ENCODE measurements at regions not wholly inside any gene's neighbourhood (a gene's known extent, or its start where the extent isn't known, plus 50 kb on each side); places are given as distances from the start of the nearest gene placed in this dataset.
"Not testable (repeated sequence)": the region's sequence is repeated elsewhere in the genome, so short reads cannot be mapped to it uniquely, and the experiment has no call there.

GRCh38 chr4:115287426-115287825 is 174.0 kb upstream of the NDST4 start:
- DNase-seq: no peak

GRCh38 chr4:115279330-115279729 is 165.9 kb upstream of the NDST4 start:
- no peak for DNase-seq

DNA sequence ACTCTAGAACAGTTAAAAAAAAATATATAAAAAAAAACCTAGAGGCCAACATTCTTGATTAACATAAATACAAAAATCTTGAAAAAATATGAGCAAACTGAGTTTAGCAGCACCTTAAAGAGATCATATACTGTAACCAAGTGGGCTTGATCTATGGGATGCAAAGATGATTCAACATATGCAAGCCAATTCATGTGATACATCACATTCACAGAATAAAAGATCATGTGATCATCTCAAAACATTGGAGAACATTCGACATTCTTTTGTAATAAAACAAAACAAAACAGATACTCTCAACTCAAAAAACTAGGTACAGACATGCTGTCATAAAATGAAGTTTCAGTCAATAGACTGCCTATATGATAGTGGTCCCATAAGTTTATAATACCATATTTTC is 165.4 kb upstream of the NDST4 start:
- no peak for DNase-seq

- DNase-seq: peak in 1 of 2 experiments; percentile 2
These were observed 162.2 kb upstream of the NDST4 start for GRCh38 chr4:115275615-115276014.

- no peak for DNase-seq
These were observed 161.1 kb upstream of the NDST4 start for GRCh38 chr4:115274545-115274944.

GRCh38 chr4:115272594-115272993 is 159.2 kb upstream of the NDST4 start:
- no peak for DNase-seq

DNA sequence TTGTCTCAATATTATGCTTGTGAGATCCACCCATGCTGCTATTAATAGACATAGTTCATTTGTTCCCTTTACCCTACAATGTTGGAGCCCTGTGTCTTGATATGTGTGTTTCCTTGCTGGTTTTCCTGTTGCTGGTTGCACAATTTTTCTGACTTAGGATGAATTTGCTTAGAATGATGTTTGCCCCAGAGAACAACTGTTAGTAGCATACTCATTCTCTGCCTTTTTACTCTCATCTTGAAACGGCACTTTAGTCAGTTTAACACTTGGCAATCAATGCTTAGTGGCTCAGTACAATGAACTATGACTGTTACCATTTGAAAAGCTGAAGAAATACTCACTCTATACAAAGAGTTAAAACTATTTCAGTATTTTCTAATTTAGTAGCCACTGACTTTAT is 158.8 kb upstream of the NDST4 start:
- DNase-seq: no peak

- no peak for DNase-seq
These were observed 146.8 kb upstream of the NDST4 start for GRCh38 chr4:115260195-115260594.

DNA sequence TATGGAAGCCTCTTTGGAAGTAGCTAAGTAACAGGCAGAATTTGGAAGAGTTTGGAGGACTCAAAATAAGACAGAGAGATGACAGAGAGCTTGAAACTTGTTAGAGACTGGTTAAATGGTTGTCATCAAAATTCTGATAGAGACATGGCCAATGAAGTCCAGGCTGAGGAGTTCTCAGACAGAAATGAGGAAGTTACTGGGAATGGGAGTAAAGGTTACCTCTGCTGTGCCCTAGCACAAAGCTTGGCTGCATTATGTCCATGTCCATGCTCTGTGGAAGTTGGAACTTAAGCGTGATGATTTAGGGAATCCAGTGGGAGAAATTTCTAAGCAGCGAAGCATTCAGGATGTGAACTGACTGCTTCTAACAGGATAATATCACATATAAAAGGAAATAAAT is 146.2 kb upstream of the NDST4 start:
- no peak for DNase-seq

DNA sequence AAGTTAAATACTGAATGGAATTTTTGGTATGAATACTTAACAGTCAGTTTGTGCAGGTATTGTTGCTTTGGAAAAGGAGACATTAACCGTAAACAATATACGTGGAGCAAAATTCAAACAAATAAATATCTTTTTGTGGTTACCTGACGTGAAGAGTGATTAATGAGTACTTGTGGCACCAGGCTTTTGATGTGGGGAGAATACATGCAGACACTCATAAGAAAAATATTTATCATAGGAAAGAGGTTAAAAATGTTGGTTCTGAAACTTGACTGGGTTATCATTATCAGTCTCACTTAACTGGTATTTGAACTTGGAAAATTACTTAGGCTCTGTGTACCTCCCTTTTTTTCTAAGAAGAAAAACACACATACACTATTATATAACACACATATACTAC is 136.4 kb upstream of the NDST4 start:
- DNase-seq: no peak

DNA sequence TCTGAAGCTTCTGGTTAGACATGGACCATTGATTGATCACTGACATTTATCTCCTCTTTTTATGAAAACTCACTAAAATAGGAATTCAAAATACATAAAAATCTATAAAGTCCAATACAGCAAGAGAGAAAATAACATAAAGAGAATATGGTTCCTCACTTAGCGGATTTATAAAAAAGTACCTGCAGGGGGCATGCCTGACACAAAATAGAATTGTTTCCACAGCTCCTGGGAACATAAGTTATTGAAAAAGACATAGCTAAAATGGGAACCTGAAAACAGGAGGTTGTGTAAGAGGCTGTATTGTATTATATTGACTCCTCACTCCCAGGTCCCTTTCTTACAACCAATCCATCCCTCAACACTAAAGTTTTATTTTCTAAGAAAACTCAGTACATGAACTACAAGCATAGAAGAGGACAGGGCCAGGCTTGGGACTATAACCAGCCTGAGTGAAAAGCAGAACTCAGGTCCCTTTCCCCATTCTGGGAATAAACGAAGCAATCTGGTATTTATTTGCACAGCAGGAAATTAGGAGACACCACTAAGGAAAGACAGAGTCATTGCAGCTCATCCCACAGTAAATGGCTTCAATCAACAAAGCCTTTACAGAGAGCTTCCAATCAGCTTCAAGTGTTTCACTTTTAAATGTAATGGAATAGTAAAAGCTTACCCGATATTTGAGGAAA is 121.1 kb upstream of the NDST4 start:
- peak; percentile 9 to 16 for DNase-seq

DNA sequence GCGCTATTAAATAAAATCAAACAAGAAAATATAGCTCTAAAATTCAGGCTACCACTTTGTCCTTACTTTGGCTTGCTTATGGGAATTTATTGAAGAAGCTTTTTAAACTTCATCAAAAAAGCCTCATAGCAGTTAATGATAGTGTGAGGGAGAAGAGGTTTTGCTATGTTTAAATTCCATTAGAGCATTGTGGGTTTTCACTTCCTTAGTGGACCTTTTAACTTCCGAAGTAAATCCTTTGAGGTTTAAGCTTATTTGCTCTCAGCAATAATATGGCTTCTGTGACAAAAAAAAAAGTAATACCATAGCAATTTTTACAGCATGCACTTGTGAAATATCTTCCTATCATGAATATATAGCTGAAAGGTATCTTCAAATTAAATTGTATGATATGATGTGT is 120.2 kb upstream of the NDST4 start:
- no peak for DNase-seq

- DNase-seq: no peak
These were observed 116.5 kb upstream of the NDST4 start for GRCh38 chr4:115229873-115230272.

- DNase-seq: no peak
These were observed 115.4 kb upstream of the NDST4 start for GRCh38 chr4:115228851-115229250.

GRCh38 chr4:115222061-115222460 is 108.6 kb upstream of the NDST4 start:
- DNase-seq: no peak

DNA sequence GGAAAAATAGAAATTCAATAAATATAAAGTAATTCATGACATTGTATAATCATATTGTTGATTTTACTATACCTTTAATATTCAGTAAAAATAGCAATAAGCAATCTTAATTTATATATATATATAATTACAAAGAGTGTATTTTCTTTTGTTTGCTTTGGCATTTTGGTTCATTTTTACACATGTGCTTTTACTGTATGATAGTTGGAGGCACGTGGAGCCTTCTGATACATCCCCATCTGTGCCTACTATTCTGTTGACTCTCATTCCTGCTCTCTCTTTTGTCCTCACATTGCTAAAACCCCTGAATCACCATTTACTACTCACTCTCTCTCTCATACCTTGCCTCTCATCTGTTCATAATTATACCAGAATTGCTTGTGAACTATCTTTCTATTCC is 106.4 kb upstream of the NDST4 start:
- DNase-seq: no peak

DNA sequence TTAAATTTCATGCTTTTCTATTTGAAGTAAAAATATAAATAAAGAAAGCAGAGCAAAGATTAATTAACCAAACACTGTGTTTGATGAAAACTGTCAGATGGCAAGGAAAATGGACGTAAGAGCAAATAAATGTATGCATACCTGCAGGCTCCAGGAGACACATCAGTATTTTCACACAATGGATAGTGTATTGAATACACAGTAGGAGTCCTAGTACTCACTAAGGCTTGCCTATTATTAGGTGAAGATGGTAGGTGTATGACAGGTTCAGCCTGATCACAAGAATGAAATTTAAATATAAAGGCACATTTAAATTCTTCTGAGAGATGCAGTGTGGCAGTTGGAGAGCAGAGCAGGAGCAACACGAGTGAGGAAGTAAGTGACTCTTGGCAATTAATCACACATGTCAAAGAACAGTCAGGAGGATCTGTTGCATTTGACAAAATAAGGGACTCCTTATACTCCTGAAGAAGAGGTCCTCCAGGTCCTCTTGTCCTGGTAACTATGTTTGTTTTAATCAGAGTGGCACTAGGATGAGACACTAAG is 106.0 kb upstream of the NDST4 start:
- no peak for DNase-seq

- no peak for DNase-seq
These were observed 102.5 kb upstream of the NDST4 start for GRCh38 chr4:115215935-115216334.

DNA sequence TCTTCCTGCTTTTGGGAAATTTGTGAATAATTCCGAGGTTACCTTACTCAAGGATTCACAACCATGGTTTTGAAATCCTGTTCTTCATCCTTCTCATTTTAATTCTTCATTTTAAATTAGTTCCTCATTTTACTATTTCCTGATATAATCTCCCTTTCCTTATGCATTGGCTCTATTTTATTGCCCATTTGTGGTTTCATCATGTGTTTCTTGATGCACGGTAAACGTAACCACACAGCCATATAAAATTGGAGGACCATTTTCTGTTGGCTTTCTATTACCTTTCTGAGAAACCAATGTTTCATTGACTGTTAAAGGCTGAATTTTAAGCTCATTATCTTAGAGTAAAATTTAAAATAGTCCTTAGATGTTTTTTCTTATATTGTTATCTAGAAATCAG is 100.3 kb upstream of the NDST4 start:
- no peak for DNase-seq

GRCh38 chr4:115201042-115201330 is 87.6 kb upstream of the NDST4 start:
- DNase-seq: no peak

- not testable (repeated sequence) for DNase-seq
These were observed 87.0 kb upstream of the NDST4 start for GRCh38 chr4:115200201-115201041.

DNA sequence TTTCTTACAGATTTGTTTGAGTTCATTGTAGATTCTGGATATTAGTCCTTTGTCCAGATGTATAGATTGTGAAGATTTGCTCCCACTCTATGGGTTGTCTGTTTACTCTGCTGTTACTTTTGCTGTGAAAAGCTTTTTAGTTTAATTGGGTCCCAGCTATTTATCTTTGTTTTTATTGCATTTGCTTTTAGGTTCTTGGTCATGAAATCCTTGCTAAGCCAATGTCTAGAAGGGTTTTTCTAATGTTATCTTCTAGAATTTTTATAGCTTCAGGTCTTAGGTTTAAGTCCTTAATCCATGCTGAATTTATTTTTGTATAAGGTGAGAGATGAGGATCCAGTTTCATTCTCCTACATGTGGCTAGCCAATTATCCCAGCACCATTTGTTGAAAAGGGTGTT is 81.2 kb upstream of the NDST4 start:
- DNase-seq: not testable (repeated sequence)

DNA sequence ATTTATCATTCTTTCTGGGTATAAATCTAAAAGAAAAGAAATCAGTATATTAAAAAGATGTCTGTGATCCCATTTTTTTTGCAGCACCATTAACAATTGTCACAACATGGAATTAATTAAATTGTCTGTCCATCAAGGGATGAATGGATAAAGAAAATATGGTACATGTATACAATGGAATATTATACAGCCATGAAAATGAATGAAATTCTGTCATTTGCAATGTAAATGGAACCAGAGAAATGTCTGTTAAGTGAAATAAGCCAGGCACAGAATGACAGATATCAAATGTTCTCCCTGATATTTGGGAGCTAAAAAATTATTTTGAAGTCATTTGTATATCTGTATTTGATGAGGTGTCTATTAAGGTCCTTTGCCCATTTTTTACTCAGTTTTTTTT is 77.1 kb upstream of the NDST4 start:
- no peak for DNase-seq

- no peak for DNase-seq
These were observed 73.7 kb upstream of the NDST4 start for GRCh38 chr4:115187136-115187535.

Data from NCI-H2081 (cell line).